K562 (cell line): ENCODE measurements at regions not wholly inside any gene's neighbourhood (a gene's known extent, or its start where the extent isn't known, plus 50 kb on each side); places are given as distances from the start of the nearest gene placed in this dataset.
"Not testable (repeated sequence)": the region's sequence is repeated elsewhere in the genome, so short reads cannot be mapped to it uniquely, and the experiment has no call there.

Source experiments
- ATAC-seq: fragments of 200-7000 bp; cut with Tn5 transposase; 3 replicates; pipeline ENCODE4 v1.9.1; 2020; ENCODE audit warnings: moderate library complexity
- BruUV-seq: library from RNA; stranded (reverse); fragments of 400-500 nt; replicated peaks from 2 replicates; lab custom pipeline; 2021; lab: Mats Ljungman, UMichigan
- CTCF ChIA-PET: fragments of 300-600 bp; formaldehyde crosslinking; extraction: SDS; loops from one replicate; lab custom pipeline; 2021; ENCODE audit warnings: low intra/inter-chr PET ratio; lab: Yijun Ruan, JAX
- POLR2A ChIA-PET: fragments of 300-600, 350-650 bp; sonication (Branson Sonifier 250); formaldehyde crosslinking; extraction: SDS; loops from one replicate; lab custom pipeline; 2021; ENCODE audit warnings: antibody characterized with exemption, inconsistent platforms; lab: Yijun Ruan, JAX
- DNase-seq, 4 experiments: peaks; one replicate each; pipeline versions ENCODE4 v3.0.0 to v3.0.0-alpha.2; 2011 to 2018; ENCODE audit warnings: low spot score in 3 of 4, mixed read lengths in 3 of 4; ENCODE audit errors: extremely low read depth in 1 of 4
- FAIRE-seq: peaks from 2 replicates; lab custom pipeline; 2011; peaks lifted over from hg19 to GRCh38; lab: Jason Lieb, UNC
- H2AFZ ChIP-seq: 2 replicates; pipeline ENCODE4 v1.6.0; 2011; ENCODE audit warnings: low read depth, low read length, control low read depth, inconsistent platforms
- H3K27ac ChIP-seq: fragments of 200-600 bp; 3 replicates; pipeline ENCODE4 v1.8.0; 2011; ENCODE audit warnings: low read depth, mild to moderate bottlenecking, control low read depth, inconsistent platforms, low read length, moderate library complexity, mixed read lengths; ENCODE audit errors: extremely low read depth
- H3K27me3 ChIP-seq, 2 experiments: fragments of 300-600 bp in 1 of 2; 2 replicates in 1 of 2; 3 replicates in 1 of 2; pipeline versions ENCODE4 v1.6.0 to v1.8.0; 2011; ENCODE audit warnings: inconsistent platforms in 2 of 2, low read length in 2 of 2, mild to moderate bottlenecking in 1 of 2, mixed read lengths in 1 of 2, moderate library complexity in 1 of 2; ENCODE audit not compliant: control insufficient read depth in 2 of 2, insufficient read depth in 2 of 2
- H3K36me3 ChIP-seq: fragments of 300-600 bp; 3 replicates; pipeline ENCODE4 v1.8.0; 2011; ENCODE audit warnings: mild to moderate bottlenecking, low read length, inconsistent platforms; ENCODE audit not compliant: control insufficient read depth, insufficient read depth
- H3K4me1 ChIP-seq, 2 experiments: fragments of 200-600 bp in 1 of 2; replicated peaks in 1 of 2; 2 replicates in 1 of 2; 3 replicates in 1 of 2; pipeline versions ENCODE4 v1.5.1 to v1.8.0; 2011; ENCODE audit warnings: inconsistent platforms in 2 of 2, low read length in 2 of 2, mild to moderate bottlenecking in 1 of 2, mixed read lengths in 1 of 2, moderate library complexity in 1 of 2; ENCODE audit not compliant: control insufficient read depth in 2 of 2, insufficient read depth in 2 of 2
- H3K4me2 ChIP-seq: 2 replicates; pipeline ENCODE4 v1.6.1; 2011; ENCODE audit warnings: low read length, control low read depth, inconsistent platforms, mixed read lengths; ENCODE audit not compliant: insufficient read depth
- H3K4me3 ChIP-seq: fragments of 200-600 bp; sonication (generic), shearing (Covaris generic); 2 replicates; pipeline ENCODE4 v1.5.1; 2016; ENCODE audit warnings: control low read depth, inconsistent platforms
- H3K79me2 ChIP-seq: fragments of 200-600 bp; 3 replicates; pipeline ENCODE4 v1.8.0; 2011; ENCODE audit warnings: low read length, inconsistent platforms; ENCODE audit not compliant: control insufficient read depth, insufficient read depth
- H3K9ac ChIP-seq, 2 experiments: 2 replicates each; pipeline versions ENCODE4 v1.6.0 to v1.6.1; 2011; ENCODE audit warnings: low read depth in 2 of 2, low read length in 2 of 2, control low read depth in 1 of 2, inconsistent platforms in 1 of 2, mild to moderate bottlenecking in 1 of 2, mixed read lengths in 1 of 2; ENCODE audit not compliant: insufficient read depth in 1 of 2
- H3K9me1 ChIP-seq: one replicate; pipeline ENCODE4 v1.6.0; 2011; ENCODE audit warnings: inconsistent platforms, mild to moderate bottlenecking, low read length, moderate library complexity; ENCODE audit not compliant: control insufficient read depth, insufficient read depth
- H3K9me3 ChIP-seq: replicated peaks from 2 replicates; pipeline ENCODE4 v1.5.1; 2011; ENCODE audit warnings: low read depth, low read length, inconsistent platforms; ENCODE audit not compliant: control insufficient read depth, insufficient read depth
- H4K20me1 ChIP-seq: replicated peaks from 2 replicates; pipeline ENCODE4 v1.6.1; 2011; ENCODE audit warnings: low read length, inconsistent platforms, mixed read lengths; ENCODE audit not compliant: control insufficient read depth, insufficient read depth
- CHD4 ChIP-seq: fragments of 200-600 bp; sonication (generic); IDR thresholded peaks from 3 replicates; pipeline ENCODE4 v1.6.1; 2012; ENCODE audit warnings: low read depth, mild to moderate bottlenecking, mixed read lengths, low read length, inconsistent platforms; ENCODE audit not compliant: insufficient read depth, insufficient replicate concordance, poor library complexity, severe bottlenecking
- CREB3 ChIP-seq: fragments of 450-650 bp; conservative IDR thresholded peaks from 2 replicates; pipeline ENCODE4 v1.6.1; 2016; ENCODE audit warnings: missing genetic modification characterization, low read depth, mild to moderate bottlenecking, missing compliant biosample characterization, moderate library complexity
- EZH2 ChIP-seq: IDR thresholded peaks from 2 replicates; pipeline ENCODE4 v1.6.1; 2012; ENCODE audit warnings: low read depth, mild to moderate bottlenecking, inconsistent platforms, low read length, borderline replicate concordance
- HDAC1 ChIP-seq, 2 experiments: fragments of 450-650 bp; IDR thresholded peaks; 2 replicates each; pipeline ENCODE4 v1.6.1; 2016 to 2017; ENCODE audit warnings: inconsistent platforms in 1 of 2, mild to moderate bottlenecking in 1 of 2, moderate library complexity in 1 of 2
- HNRNPUL1 ChIP-seq: fragments of 200-400 bp; formaldehyde crosslinking; IDR thresholded peaks from 2 replicates; pipeline ENCODE4 v1.6.1; 2017; ENCODE audit warnings: low read length
- KDM1A ChIP-seq, 2 experiments: fragments of 450-650 bp; IDR thresholded peaks; 2 replicates each; pipeline ENCODE4 v1.6.1; 2016; ENCODE audit warnings: mild to moderate bottlenecking in 2 of 2
- MNT ChIP-seq, 2 experiments: fragments of 450-650 bp; conservative IDR thresholded peaks; 2 replicates each; pipeline ENCODE4 v1.6.1; 2017; ENCODE audit warnings: mild to moderate bottlenecking in 2 of 2, moderate library complexity in 2 of 2
- RBM14 ChIP-seq: fragments of 200-400 bp; formaldehyde crosslinking; IDR thresholded peaks from 2 replicates; pipeline ENCODE4 v1.6.1; 2018; ENCODE audit warnings: low read depth, mild to moderate bottlenecking, low read length, moderate library complexity, borderline replicate concordance; ENCODE audit not compliant: insufficient read depth
- STAT6 ChIP-seq: sonication (generic); formaldehyde crosslinking; IDR thresholded peaks from 2 replicates; pipeline ENCODE4 v1.8.1; 2023; ENCODE audit warnings: mild to moderate bottlenecking, missing genetic modification reagents
- ZBED1 ChIP-seq: IDR thresholded peaks from 2 replicates; pipeline ENCODE4 v1.6.1; 2014
- ZNF146 ChIP-seq: IDR thresholded peaks from one replicate; pipeline ENCODE4 v1.6.1; 2018; ENCODE audit warnings: missing compliant biosample characterization; ENCODE audit not compliant: unreplicated experiment
- WGBS: fragments of 100-300 bp; shearing (Covaris generic); methylation state at CpG from one replicate; pipeline ENCODE4 v1.1.6; 2016; ENCODE audit warnings: low coverage, mixed read lengths; ENCODE audit not compliant: insufficient coverage; ENCODE audit errors: missing lambda C conversion rate; 5-methylcytosine and 5-hydroxymethylcytosine counted together
- in situ Hi-C: fragments of 300-500 bp; cut with MboI; formaldehyde crosslinking; loops from 4 replicates; pipeline ENCODE4 v1.15.0; 2018; ENCODE audit warnings: inconsistent platforms, mixed read lengths
- intact Hi-C: fragments of 100-400 bp; cut with micrococcal nuclease; formaldehyde crosslinking; loops from 2 replicates; pipeline ENCODE4 v1.14.2; 2022

GRCh38 chr7:84710538-84710937 lies 476.3 kb downstream of the SEMA3D start:
- H3K9ac ChIP-seq, H3K9me3 ChIP-seq, H4K20me1 ChIP-seq, BruUV-seq, POLR2A ChIA-PET, H3K79me2 ChIP-seq, H3K36me3 ChIP-seq, H3K4me3 ChIP-seq, H3K4me1 ChIP-seq, H3K4me2 ChIP-seq, H3K27me3 ChIP-seq, H3K27ac ChIP-seq, in situ Hi-C loops, ATAC-seq, H3K9me1 ChIP-seq, CTCF ChIA-PET, H2AFZ ChIP-seq, FAIRE-seq, DNase-seq, intact Hi-C loops: not testable (repeated sequence)
- WGBS: 56% methylated on average over 1 of the region's 3 CpGs
- TF ChIP-seq KDM1A (IDR thresholded peaks at IDR 0.05) (0 out of 4 replicates have a peak, but pooled peaks of 1 of the 2 experiments have one; percentile 28), ZNF146 (CRISPR knock-in tag) (peak; percentile 53)

GRCh38 chr7:84705706-84706105 lies 481.1 kb downstream of the SEMA3D start:
- intact Hi-C loops: no loop called here
- Histone ChIP-seq H3K4me2 (no peak overlapping the region), H3K9ac (no peak overlapping the region), H2AFZ (no peak overlapping the region), H4K20me1 (no peaks in the 10 kb centered on the region), H3K79me2 (no peaks in the 10 kb centered on the region), H3K4me1 (no peaks in the 10 kb centered on the region; a peak in 1 of 5 replicates), H3K36me3 (no peaks in the 10 kb centered on the region), H3K27ac (no peak overlapping the region), H3K4me3 (no peak overlapping the region), H3K9me3 (no peaks in the 10 kb centered on the region), H3K27me3 (no peaks in the 10 kb centered on the region), H3K9me1 (no peaks in the 10 kb centered on the region)
- in situ Hi-C loops: no loop called here
- BruUV-seq: no TSS peak
- ChIA-PET CTCF (no interaction called here), POLR2A (no interaction called here)
- ATAC-seq (no peak), FAIRE-seq (no peak), DNase-seq (no peak)
- 95% methylated on average over 1 of the region's 1 CpG for WGBS
- TF ChIP-seq CHD4: no peak
- no peak for TF ChIP-seq RBM14
- TF ChIP-seq ZBED1: no peak
- TF ChIP-seq CREB3 (tag): no peak
- TF ChIP-seq MNT (conservative IDR thresholded peaks at IDR 0.05): no peak
- TF ChIP-seq HDAC1 (IDR thresholded peaks at IDR 0.05): no peak
- TF ChIP-seq HNRNPUL1: no peak
- no peak for TF ChIP-seq STAT6 (CRISPR knock-in tag)
- no peak for TF ChIP-seq EZH2
